HCT116 (cell line): ENCODE measurements at regions not wholly inside any gene's neighbourhood (a gene's known extent, or its start where the extent isn't known, plus 50 kb on each side); places are given as distances from the start of the nearest gene placed in this dataset.

ENCODE experiments used
- ATAC-seq: fragments of 200-7000 bp; cut with Tn5 transposase; 2 replicates; pipeline ENCODE4 v1.9.1; 2020; ENCODE audit warnings: mild to moderate bottlenecking, moderate library complexity
- BruUV-seq: library from RNA; stranded (reverse); fragments of 400-500 nt; replicated peaks from 2 replicates; lab custom pipeline; 2021; lab: Mats Ljungman, UMichigan
- CTCF ChIA-PET: fragments of 300-600 bp; sonication (Branson Sonifier 250); formaldehyde crosslinking; loops from one replicate; lab custom pipeline; 2021; ENCODE audit warnings: antibody characterized with exemption; lab: Charles Lee
- POLR2A ChIA-PET: fragments of 300-600, 350-600 bp; sonication (Branson Sonifier 250); formaldehyde crosslinking; loops from one replicate; lab custom pipeline; 2021; ENCODE audit warnings: antibody characterized with exemption; lab: Charles Lee
- RAD21 ChIA-PET, 2 experiments: fragments of 300-600 bp; sonication (Branson Sonifier 250); formaldehyde crosslinking; loops; one replicate each; lab custom pipeline; 2023; ENCODE audit warnings: low total read pairs in 2 of 2; ENCODE audit not compliant: uncharacterized antibody in 2 of 2, unreplicated experiment in 2 of 2, low non-redundant PET in 1 of 2; lab: Charles Lee
- DNase-seq: peaks from one replicate; pipeline ENCODE4 v3.0.0-alpha.2; 2010; ENCODE audit warnings: low read depth, low spot score
- H2AFZ ChIP-seq: fragments of 200-600 bp; shearing (Covaris generic), sonication (generic); 2 replicates; pipeline ENCODE4 v1.6.1; 2017; ENCODE audit warnings: low read depth, mixed run types, mixed read lengths, antibody characterized with exemption, low read length; ENCODE audit not compliant: poor library complexity, severe bottlenecking
- H3K27ac ChIP-seq: 2 replicates; pipeline ENCODE4 v1.5.1; 2012; ENCODE audit warnings: low read depth, low read length
- H3K27me3 ChIP-seq: fragments of 200-600 bp; sonication (generic); 2 replicates; pipeline ENCODE4 v1.6.1; 2016; ENCODE audit warnings: mixed run types, low read length, mixed read lengths; ENCODE audit not compliant: insufficient read depth
- H3K36me3 ChIP-seq, 2 experiments: fragments of 200-500 bp in 1 of 2; fragments of 200-600 bp in 1 of 2; sonication (Bioruptor generic) in 1 of 2; sonication (generic) in 1 of 2; 2 replicates each; pipeline versions ENCODE4 v1.5.1 to v1.6.1; 2014 to 2016; ENCODE audit warnings: low read length in 2 of 2, inconsistent platforms in 1 of 2, mixed read lengths in 1 of 2, mixed run types in 1 of 2; ENCODE audit not compliant: insufficient read depth in 2 of 2, control insufficient read depth in 1 of 2
- H3K4me1 ChIP-seq, 2 experiments: fragments of 200-600 bp in 1 of 2; sonication (generic) in 1 of 2; 2 replicates each; pipeline versions ENCODE4 v1.5.1 to v1.6.1; 2012 to 2017; ENCODE audit warnings: low read length in 2 of 2, inconsistent platforms in 1 of 2, mild to moderate bottlenecking in 1 of 2, mixed read lengths in 1 of 2, mixed run types in 1 of 2, moderate library complexity in 1 of 2; ENCODE audit not compliant: insufficient read depth in 2 of 2, control insufficient read depth in 1 of 2
- H3K4me2 ChIP-seq: fragments of 200-600 bp; sonication (generic); 2 replicates; pipeline ENCODE4 v1.6.1; 2017; ENCODE audit warnings: mixed run types, low read length, mixed read lengths
- H3K4me3 ChIP-seq, 2 experiments: fragments of 200-600 bp in 1 of 2; sonication (generic) in 1 of 2; replicated peaks in 1 of 2; 2 replicates each; pipeline ENCODE4 v1.5.1; 2011 to 2016; ENCODE audit warnings: low read length in 2 of 2, control low read depth in 1 of 2, low read depth in 1 of 2, mild to moderate bottlenecking in 1 of 2, mixed read lengths in 1 of 2, mixed run types in 1 of 2
- H3K79me2 ChIP-seq: fragments of 200-600 bp; sonication (generic); 2 replicates; pipeline ENCODE4 v1.6.1; 2017; ENCODE audit warnings: mild to moderate bottlenecking, mixed run types, low read length, moderate library complexity, mixed read lengths; ENCODE audit not compliant: insufficient read depth
- H3K9ac ChIP-seq: fragments of 200-600 bp; sonication (generic); 2 replicates; pipeline ENCODE4 v1.6.1; 2016; ENCODE audit warnings: low read length, mixed read lengths
- H3K9me2 ChIP-seq: fragments of 200-600 bp; sonication (generic), shearing (Covaris generic); 2 replicates; pipeline ENCODE4 v1.6.1; 2017; ENCODE audit warnings: mixed run types, mild to moderate bottlenecking, moderate library complexity; ENCODE audit not compliant: insufficient read depth
- H3K9me3 ChIP-seq, 2 experiments: fragments of 200-500 bp in 1 of 2; fragments of 200-600 bp in 1 of 2; sonication (Bioruptor generic) in 1 of 2; sonication (generic) in 1 of 2; 2 replicates each; pipeline ENCODE4 v1.6.1; 2014 to 2017; ENCODE audit warnings: low read length in 2 of 2, mixed read lengths in 2 of 2, inconsistent platforms in 1 of 2, low read depth in 1 of 2, mild to moderate bottlenecking in 1 of 2, mixed run types in 1 of 2, moderate library complexity in 1 of 2; ENCODE audit not compliant: control insufficient read depth in 1 of 2, insufficient read depth in 1 of 2
- H4K20me1 ChIP-seq: fragments of 200-600 bp; sonication (generic), shearing (Covaris generic); 2 replicates; pipeline ENCODE4 v1.6.1; 2017; ENCODE audit warnings: mixed run types, mild to moderate bottlenecking, moderate library complexity; ENCODE audit not compliant: insufficient read depth
- CBX3 ChIP-seq: IDR thresholded peaks from 2 replicates; pipeline ENCODE4 v1.6.1; 2012; ENCODE audit warnings: low read depth
- CEBPB ChIP-seq: IDR thresholded peaks from 2 replicates; pipeline ENCODE4 v1.6.1; 2012; ENCODE audit warnings: low read depth
- CTCF ChIP-seq, 3 experiments: fragments of 200-600 bp in 1 of 3; sonication (generic) in 1 of 3; IDR thresholded peaks in 2 of 3; conservative IDR thresholded peaks in 1 of 3; 2 replicates each; pipeline ENCODE4 v1.5.1; 2012 to 2017; ENCODE audit warnings: low read depth in 2 of 3, low read length in 2 of 3, antibody characterized with exemption in 1 of 3, borderline replicate concordance in 1 of 3, control low read depth in 1 of 3, mild to moderate bottlenecking in 1 of 3, mixed read lengths in 1 of 3, mixed run types in 1 of 3, moderate library complexity in 1 of 3; ENCODE audit not compliant: insufficient read depth in 1 of 3
- ELF1 ChIP-seq: IDR thresholded peaks from 2 replicates; pipeline ENCODE4 v1.6.1; 2012; ENCODE audit warnings: low read depth, borderline replicate concordance
- EZH2 ChIP-seq: fragments of 200-600 bp; sonication (generic); IDR thresholded peaks from 2 replicates; pipeline ENCODE4 v1.6.1; 2017; ENCODE audit warnings: antibody characterized with exemption, mixed run types
- EZH2phosphoT487 ChIP-seq: fragments of 200-600 bp; IDR thresholded peaks from 2 replicates; pipeline ENCODE4 v1.6.1; 2018; ENCODE audit warnings: antibody characterized with exemption, borderline replicate concordance
- FOSL1 ChIP-seq: IDR thresholded peaks from 2 replicates; pipeline ENCODE4 v1.6.1; 2012; ENCODE audit warnings: low read depth
- JUND ChIP-seq: IDR thresholded peaks from 2 replicates; pipeline ENCODE4 v1.6.1; 2012
- POLR2A ChIP-seq: IDR thresholded peaks from 2 replicates; pipeline ENCODE4 v1.7.0; 2011; ENCODE audit warnings: borderline replicate concordance; ENCODE audit not compliant: insufficient read depth, insufficient read length; ENCODE audit errors: extremely low read depth
- POLR2AphosphoS5 ChIP-seq: IDR thresholded peaks from 2 replicates; pipeline ENCODE4 v1.6.1; 2011; ENCODE audit warnings: mild to moderate bottlenecking, low read depth, low read length, moderate library complexity
- RAD21 ChIP-seq: IDR thresholded peaks from 2 replicates; pipeline ENCODE4 v1.6.1; 2012; ENCODE audit warnings: low read depth, mild to moderate bottlenecking
- REST ChIP-seq: IDR thresholded peaks from 2 replicates; pipeline ENCODE4 v1.6.1; 2012; ENCODE audit warnings: low read depth
- SP1 ChIP-seq: IDR thresholded peaks from 2 replicates; pipeline ENCODE4 v1.6.1; 2012; ENCODE audit warnings: low read depth
- SRF ChIP-seq: IDR thresholded peaks from 2 replicates; pipeline ENCODE4 v1.6.1; 2012; ENCODE audit warnings: low read depth
- YY1 ChIP-seq: IDR thresholded peaks from 2 replicates; pipeline ENCODE4 v1.6.1; 2011; ENCODE audit warnings: low read length, low read depth, moderate library complexity, mild to moderate bottlenecking; ENCODE audit not compliant: insufficient replicate concordance; ENCODE audit errors: extremely low read depth
- ZFX ChIP-seq: fragments of 450-650 bp; IDR thresholded peaks from 2 replicates; pipeline ENCODE4 v1.6.1; 2017
- intact Hi-C: fragments of 100-400 bp; cut with micrococcal nuclease; formaldehyde crosslinking; loops from 2 replicates; pipeline ENCODE4 v1.10.0; 2022

GRCh38 chr9:79788662-79789061 lies 216.9 kb downstream of the TLE4 start (continued):
- no peak for TF ChIP-seq RAD21
- no peak for TF ChIP-seq POLR2A
- no peak for TF ChIP-seq CBX3
- no peak for TF ChIP-seq ELF1
- TF ChIP-seq EZH2phosphoT487: no peak
- no peak for TF ChIP-seq SP1
- no peak for TF ChIP-seq EZH2
- no peak for TF ChIP-seq CEBPB
- no peak for TF ChIP-seq JUND
- no peak for TF ChIP-seq SRF
- TF ChIP-seq POLR2AphosphoS5: no peak

- Histone ChIP-seq H3K4me3 (no peak overlapping the region), H3K4me1 (no peaks in the 10 kb centered on the region), H3K9me2 (no peaks in the 10 kb centered on the region), H2AFZ (no peak overlapping the region), H3K9ac (no peak overlapping the region), H3K36me3 (no peaks in the 10 kb centered on the region), H3K4me2 (no peak overlapping the region), H3K9me3 (peaks cover 10 to 12% of the 10 kb centered on the region in 2 experiments; a peak in 2 of 4 replicates), H4K20me1 (no peaks in the 10 kb centered on the region), H3K27me3 (no peaks in the 10 kb centered on the region), H3K27ac (no peak overlapping the region), H3K79me2 (no peaks in the 10 kb centered on the region)
- CTCF ChIA-PET: no interaction called here
- no peak for DNase-seq
- RAD21 ChIA-PET: no interaction called here
- POLR2A ChIA-PET: no interaction called here
- no TSS peak for BruUV-seq
- no peak for TF ChIP-seq FOSL1
- TF ChIP-seq POLR2A: no peak
- no peak for TF ChIP-seq REST
- TF ChIP-seq CTCF (IDR thresholded peaks at IDR 0.05 in 2 of 3, conservative IDR thresholded peaks at IDR 0.05 in 1 of 3; ENCODE audit: borderline replicate concordance in 1 of 3, insufficient read depth in 1 of 3, low read depth in 2 of 3, low read length in 2 of 3): no peak
- no peak for TF ChIP-seq ZFX
- TF ChIP-seq YY1: no peak
- intact Hi-C loops: no loop called here
- ATAC-seq: no peak
Observed at GRCh38 chr9:79781263-79781662, 209.5 kb downstream of the TLE4 start.
